NCI-H226 (cell line): ENCODE measurements at regions not wholly inside any gene's neighbourhood (a gene's known extent, or its start where the extent isn't known, plus 50 kb on each side); places are given as distances from the start of the nearest gene placed in this dataset.
"Not testable (repeated sequence)": the region's sequence is repeated elsewhere in the genome, so short reads cannot be mapped to it uniquely, and the experiment has no call there.

Experiments used
- DNase-seq: peaks from one replicate; pipeline ENCODE4 v3.0.0-alpha.2; 2015

DNA sequence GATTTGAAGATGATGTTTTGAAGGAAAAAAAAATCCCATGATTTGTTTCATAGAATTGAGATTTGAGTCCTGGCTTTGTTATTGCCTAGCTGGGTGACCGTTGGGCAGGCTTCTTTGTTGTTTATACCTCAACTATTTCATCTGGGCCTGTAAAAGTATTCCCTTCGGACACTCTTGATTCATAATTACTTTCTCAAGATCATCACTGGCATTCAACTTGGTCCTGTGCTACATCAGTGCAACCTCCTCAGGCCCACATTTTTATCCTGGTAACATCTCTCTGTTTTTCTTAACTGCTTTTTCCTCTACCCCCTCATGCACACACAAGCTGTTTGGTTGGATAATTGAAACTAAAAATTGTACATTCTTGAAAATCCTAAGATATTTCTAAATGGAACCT is 67.5 kb upstream of the P3H2 start:
- DNase-seq: no peak

DNA sequence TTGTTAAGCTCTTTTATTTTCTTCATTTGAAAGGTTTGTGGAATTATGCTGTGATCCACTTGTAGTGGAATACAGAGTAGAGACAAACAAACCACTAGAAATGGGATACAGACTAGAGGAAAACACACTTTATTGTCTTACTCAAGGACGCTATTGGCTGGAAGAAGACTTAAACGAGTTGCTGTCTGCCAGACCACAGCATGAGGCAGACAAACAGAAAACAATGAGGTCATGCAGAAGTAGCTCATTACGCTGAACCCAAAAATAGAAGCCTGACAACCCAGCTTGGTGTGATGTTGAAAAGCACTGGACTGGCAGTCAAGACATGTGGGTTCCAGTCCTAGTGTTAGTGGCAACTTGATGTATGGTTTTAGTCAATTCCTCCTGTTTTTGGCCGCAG is 62.4 kb upstream of the P3H2 start:
- DNase-seq: peak; percentile 29

DNA sequence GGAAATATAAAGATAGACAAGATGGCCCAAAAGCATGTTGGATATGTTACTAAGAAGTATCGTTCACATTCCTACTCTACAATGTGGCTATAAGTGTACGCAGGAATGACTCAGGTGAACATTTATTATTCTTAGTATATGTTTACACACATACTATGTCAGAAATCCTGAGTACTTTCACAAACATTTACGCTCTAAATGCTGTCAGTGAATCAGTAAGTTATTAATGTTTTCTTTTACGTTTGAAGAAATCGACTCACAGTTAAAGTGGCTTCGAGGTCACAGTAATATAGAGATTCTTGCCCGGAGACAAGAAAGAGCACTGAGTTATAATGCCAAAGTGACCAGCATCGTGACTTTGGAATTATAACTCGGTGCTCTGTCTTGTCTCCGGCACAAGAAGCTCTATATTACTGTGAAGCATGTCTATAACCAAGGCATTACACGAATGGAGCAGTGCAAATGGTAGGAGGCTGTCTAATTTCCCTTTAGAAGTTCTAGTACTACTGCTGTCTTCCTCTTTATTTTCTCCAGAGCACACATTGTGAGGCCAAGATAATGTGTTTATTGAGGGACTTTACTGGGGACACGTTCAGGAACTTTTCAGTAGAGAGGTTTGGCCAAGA is 61.8 kb upstream of the P3H2 start:
- no peak for DNase-seq

DNA sequence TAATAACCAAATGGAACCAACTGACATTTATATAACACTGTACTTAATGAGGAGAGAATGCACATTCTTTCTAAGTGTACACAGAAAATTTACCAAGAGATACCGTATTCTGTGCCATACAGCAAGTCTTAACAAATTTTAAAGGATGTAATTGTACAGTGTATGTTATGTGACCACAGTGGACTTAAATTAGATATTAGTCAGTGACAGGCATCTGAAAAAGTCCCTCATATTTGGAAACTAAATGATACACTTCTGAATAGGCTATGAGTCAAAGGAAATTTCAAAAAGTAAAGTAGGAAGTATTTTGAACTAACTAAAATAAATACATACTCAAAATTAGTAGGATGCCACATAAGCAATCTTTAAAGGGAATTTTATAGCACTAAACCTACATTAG is 59.6 kb upstream of the P3H2 start:
- DNase-seq: no peak

DNA sequence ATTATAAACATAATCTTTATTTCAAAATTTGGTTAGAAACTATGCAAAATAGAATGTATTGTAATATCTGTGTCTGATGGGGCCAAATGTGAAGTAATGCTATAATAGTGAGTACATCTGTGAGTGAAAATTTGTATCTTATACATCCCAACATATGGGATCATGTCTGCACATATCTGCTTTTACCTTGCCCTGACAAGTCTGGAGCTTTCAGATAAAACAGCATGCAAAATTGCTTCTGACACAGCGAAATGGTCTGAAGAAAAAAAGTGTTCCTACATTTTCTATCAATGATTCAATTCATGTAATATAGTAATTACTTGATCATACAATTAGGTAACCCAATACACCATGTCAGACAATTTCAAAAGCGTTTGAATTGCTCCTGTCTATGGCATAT is 58.1 kb upstream of the P3H2 start:
- DNase-seq: no peak

DNA sequence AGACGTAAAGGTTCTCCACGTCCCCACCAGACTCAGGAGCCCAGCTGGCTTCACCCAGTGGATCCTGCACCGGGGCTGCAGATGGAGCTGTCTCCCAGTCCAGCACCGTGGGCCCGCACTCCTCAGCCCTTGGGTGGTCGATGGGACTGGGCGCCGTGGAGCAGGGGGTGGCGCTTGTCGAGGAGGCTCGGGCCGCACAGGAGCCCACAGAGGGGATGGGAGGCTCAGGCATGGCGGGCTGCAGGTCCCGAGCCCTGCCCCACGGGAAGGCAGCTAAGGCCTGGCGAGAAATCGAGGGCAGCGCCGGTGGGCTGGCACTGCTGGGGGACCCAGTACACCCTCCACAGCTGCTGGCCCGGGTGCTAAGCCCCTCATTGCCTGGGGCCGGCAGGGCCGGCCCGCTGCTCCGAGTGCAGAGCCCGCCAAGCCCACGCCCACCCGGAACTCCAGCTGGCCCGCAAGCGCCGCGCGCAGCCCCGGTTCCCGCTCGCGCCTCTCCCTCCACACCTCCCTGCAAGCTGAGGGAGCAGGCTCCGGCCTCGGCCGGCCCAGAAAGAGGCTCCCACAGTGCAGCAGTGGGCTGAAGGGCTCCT is 56.3 kb upstream of the P3H2 start:
- not testable (repeated sequence) for DNase-seq

DNA sequence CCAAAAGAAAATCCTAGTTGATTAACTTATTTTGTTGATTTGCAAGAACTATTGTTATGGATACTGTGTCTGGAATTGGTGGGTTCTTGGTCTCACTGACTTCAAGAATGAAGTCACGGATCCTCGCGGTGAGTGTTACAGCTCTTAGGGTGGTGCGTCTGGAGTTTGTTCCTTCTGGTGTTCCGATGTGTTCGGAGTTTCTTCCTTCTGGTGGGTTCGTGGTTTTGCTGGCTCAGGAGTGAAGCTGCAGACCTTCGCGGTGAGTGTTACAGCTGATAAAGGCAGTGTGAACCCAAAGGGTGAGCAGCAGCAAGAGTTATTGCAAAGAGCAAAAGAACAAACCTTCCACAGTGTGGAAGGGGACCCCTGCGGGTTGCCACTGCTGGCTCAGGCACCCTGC is 55.4 kb upstream of the P3H2 start:
- not testable (repeated sequence) for DNase-seq

DNA sequence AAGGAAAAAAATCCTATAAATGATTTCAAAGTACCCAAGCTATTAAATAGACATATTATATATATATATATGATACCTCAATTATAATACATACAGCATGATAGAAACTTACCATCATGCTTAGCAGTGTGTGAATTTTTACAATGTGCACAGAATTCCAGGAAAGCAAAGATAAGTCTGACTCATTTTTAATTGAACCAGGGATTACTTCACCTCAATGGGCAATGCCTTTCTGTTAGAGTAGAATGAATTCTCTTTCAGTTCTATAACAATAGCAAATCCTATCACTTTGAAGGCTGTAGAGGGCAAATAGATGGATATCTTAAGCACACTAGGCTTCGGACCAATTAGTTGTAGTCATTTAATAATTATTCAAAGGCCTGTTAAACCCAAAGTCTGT is 54.8 kb upstream of the P3H2 start:
- DNase-seq: peak; percentile 36

DNA sequence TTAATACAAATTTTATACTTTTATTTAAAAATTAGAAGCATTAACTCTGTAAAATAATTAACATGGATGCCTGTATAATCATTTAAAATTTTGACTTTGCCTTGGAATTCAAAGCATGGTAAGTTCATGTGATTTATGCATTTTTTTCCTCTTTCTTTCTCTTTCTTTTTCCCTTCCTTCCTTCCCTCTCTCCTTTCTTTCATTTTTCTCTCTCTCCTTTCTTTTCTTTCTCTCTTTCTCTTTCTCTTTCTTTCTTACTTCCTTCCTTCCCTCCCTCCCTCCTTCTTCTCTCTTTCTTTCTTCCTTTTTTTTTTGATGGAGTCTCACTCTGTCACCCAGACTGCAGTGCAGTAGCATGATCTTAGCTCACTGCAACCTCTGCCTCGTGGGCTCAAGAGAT is 53.8 kb upstream of the P3H2 start:
- no peak for DNase-seq

DNA sequence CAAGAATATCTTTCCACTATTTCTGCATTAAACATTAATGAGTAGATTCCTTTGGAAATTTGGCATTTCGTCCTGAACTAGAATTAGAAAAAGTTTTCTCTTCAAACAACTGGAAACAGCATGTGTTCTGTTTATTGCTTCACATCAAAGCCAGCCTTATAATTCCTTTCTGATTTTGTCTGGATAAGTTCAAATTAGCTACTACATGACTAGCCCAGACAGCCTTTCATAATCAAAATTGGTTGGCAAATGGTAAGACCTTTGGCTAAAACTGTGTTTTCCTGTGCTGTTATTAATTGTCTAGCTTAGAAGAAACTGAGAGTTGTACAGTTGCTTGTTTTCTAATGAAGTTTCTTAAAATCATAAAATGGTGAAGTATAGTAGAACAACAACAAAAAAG is 52.7 kb upstream of the P3H2 start:
- no peak for DNase-seq

DNA sequence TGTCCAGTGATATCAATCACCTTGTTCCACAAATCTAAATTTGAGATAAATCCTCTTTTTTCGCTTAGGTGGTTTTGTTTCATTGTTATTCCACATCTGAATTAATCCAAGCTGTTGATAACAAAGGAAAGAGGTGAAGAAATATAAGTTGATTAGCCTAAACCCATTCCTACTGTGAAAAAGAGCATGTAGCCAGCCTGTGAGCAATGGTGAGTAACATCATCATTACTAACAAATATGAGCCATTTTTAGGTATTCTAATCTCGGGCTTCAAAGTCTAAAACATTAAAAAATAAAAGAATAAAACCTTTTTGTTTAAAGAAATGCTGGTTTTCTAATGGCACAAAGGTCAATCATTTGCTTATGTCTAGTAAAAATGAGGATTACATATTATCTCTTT is 52.1 kb upstream of the P3H2 start:
- DNase-seq: no peak
